Heart left ventricle (tissue), 13 donors: ENCODE measurements at regions not wholly inside any gene's neighbourhood (a gene's known extent, or its start where the extent isn't known, plus 50 kb on each side); places are given as distances from the start of the nearest gene placed in this dataset.

Experiments used
- CTCF ChIP-seq, 12 donors: fragments of 200-600 bp; sonication (generic) in 4 of 12; IDR thresholded peaks; one replicate each; pipeline versions ENCODE4 v1.5.0 to v1.8.0; 2018 to 2022; ENCODE audit warnings: antibody characterized with exemption in 12 of 12, mild to moderate bottlenecking in 5 of 12
- POLR2A ChIP-seq, 2 donors: fragments of 450-650 bp; IDR thresholded peaks; one replicate each; pipeline ENCODE4 v1.6.1; 2017; ENCODE audit warnings: antibody characterized with exemption in 2 of 2, mild to moderate bottlenecking in 2 of 2, moderate library complexity in 2 of 2
- donor health status: ischemic (EF 13 %, LVEDD 7.1; RV severe dilation, severe dysfunction).
- donor health status: DM: no; HTN: yes; CAD: no.
- donor health status: DM: no; HTN: no; CAD: no.
- donor health status: ischemic (EF 25% LVEDD 6.9; RV normal size, moderate dysfunction).
- donor health status: ischemic (EF 25% LVEDD 5.7; RV mildly dilated, moderate dysfunction).
- donor health status: ischemic (EF 35%, LVEDD 5.7; RV mildly dilated, moderate dysfunction).
- donor health status: nonischemic (EF 11% LVEDD 7.7; RV severe dilation, severe dysfunction).
- donor health status: DM: yes; HTN: yes; CAD: no.
- donor health status: PGD.
- donor health status: ischemic (EF 29% LVEDD 5.4; RV normal size, mild dysfunction).
- donor health status: nonischemic (EF 23%, LVEDD 6.1; RV moderate dilation, normal function).

GRCh38 chr10:79009145-79009544 is 59.6 kb upstream of the ZMIZ1 start:
- TF ChIP-seq CTCF (IDR thresholded peaks at IDR 0.05) (no peak), POLR2A (IDR thresholded peaks at IDR 0.05) (no peak)
